HEK293T (cell line): ENCODE measurements at regions not wholly inside any gene's neighbourhood (a gene's known extent, or its start where the extent isn't known, plus 50 kb on each side); places are given as distances from the start of the nearest gene placed in this dataset.
"Not testable (repeated sequence)": the region's sequence is repeated elsewhere in the genome, so short reads cannot be mapped to it uniquely, and the experiment has no call there.

Experiments used
- CTCF ChIA-PET: fragments of 350-600 bp; formaldehyde crosslinking; extraction: SDS; loops from one replicate; lab custom pipeline; 2021; ENCODE audit warnings: antibody characterized with exemption, inconsistent platforms; lab: Yijun Ruan, JAX
- POLR2A ChIA-PET: fragments of 350-600 bp; formaldehyde crosslinking; extraction: SDS; loops from one replicate; lab custom pipeline; 2020; ENCODE audit warnings: antibody characterized with exemption, inconsistent platforms; lab: Yijun Ruan, JAX
- DNase-seq: peaks from one replicate; pipeline ENCODE4 v3.0.0; 2012; ENCODE audit warnings: mixed read lengths; ENCODE audit errors: extremely low spot score
- ARNT ChIP-seq: fragments of 450-650 bp; IDR thresholded peaks from 2 replicates; pipeline ENCODE4 v1.6.1; 2017; ENCODE audit warnings: mild to moderate bottlenecking
- BHLHE40 ChIP-seq: fragments of 450-650 bp; IDR thresholded peaks from 2 replicates; pipeline ENCODE4 v1.6.1; 2016; ENCODE audit warnings: mild to moderate bottlenecking, moderate library complexity, borderline replicate concordance
- CTBP1 ChIP-seq: fragments of 450-650 bp; IDR thresholded peaks from 2 replicates; pipeline ENCODE4 v1.6.1; 2016; ENCODE audit warnings: borderline replicate concordance
- ELF4 ChIP-seq: fragments of 450-650 bp; IDR thresholded peaks from 2 replicates; pipeline ENCODE4 v1.6.1; 2017; ENCODE audit warnings: antibody characterized with exemption
- FOXA1 ChIP-seq: fragments of 450-650 bp; IDR thresholded peaks from 2 replicates; pipeline ENCODE4 v1.6.1; 2016; ENCODE audit warnings: mild to moderate bottlenecking
- FOXK2 ChIP-seq: fragments of 450-650 bp; IDR thresholded peaks from 2 replicates; pipeline ENCODE4 v1.6.1; 2016; ENCODE audit warnings: mild to moderate bottlenecking
- FOXM1 ChIP-seq: fragments of 450-650 bp; IDR thresholded peaks from 2 replicates; pipeline ENCODE4 v1.6.1; 2017; ENCODE audit warnings: mild to moderate bottlenecking, borderline replicate concordance
- HDGF ChIP-seq: fragments of 450-650 bp; IDR thresholded peaks from 2 replicates; pipeline ENCODE4 v1.6.1; 2017; ENCODE audit warnings: antibody characterized with exemption, borderline replicate concordance
- L3MBTL2 ChIP-seq: fragments of 450-650 bp; conservative IDR thresholded peaks from 2 replicates; pipeline ENCODE4 v1.6.1; 2016; ENCODE audit warnings: mild to moderate bottlenecking
- LEF1 ChIP-seq: fragments of 450-650 bp; IDR thresholded peaks from 2 replicates; pipeline ENCODE4 v1.6.1; 2017; ENCODE audit warnings: mild to moderate bottlenecking, borderline replicate concordance
- NFRKB ChIP-seq: fragments of 450-650 bp; IDR thresholded peaks from 2 replicates; pipeline ENCODE4 v1.6.1; 2016; ENCODE audit warnings: mild to moderate bottlenecking, moderate library complexity
- PKNOX1 ChIP-seq: fragments of 450-650 bp; IDR thresholded peaks from 2 replicates; pipeline ENCODE4 v1.6.1; 2016
- SP1 ChIP-seq: fragments of 450-650 bp; IDR thresholded peaks from 2 replicates; pipeline ENCODE4 v1.6.1; 2017
- SUZ12 ChIP-seq: fragments of 450-650 bp; IDR thresholded peaks from 2 replicates; pipeline ENCODE4 v1.6.1; 2016; ENCODE audit warnings: mild to moderate bottlenecking
- TARDBP ChIP-seq: fragments of 450-650 bp; IDR thresholded peaks from 2 replicates; pipeline ENCODE4 v1.6.1; 2016
- ZNF384 ChIP-seq: fragments of 450-650 bp; IDR thresholded peaks from 2 replicates; pipeline ENCODE4 v1.6.1; 2016

- DNase-seq = no peak
- CTCF ChIA-PET = no interaction called here
- POLR2A ChIA-PET = no interaction called here
- TF ChIP-seq FOXA1 (no peak), CTBP1 (no peak), LEF1 (no peak), BHLHE40 (no peak), SP1 (no peak)
Measured at GRCh38 chrX:150099316-150099715, 161.0 kb upstream of the EOLA2 start.

- ChIA-PET POLR2A (no interaction called here), CTCF (no interaction called here)
- TF ChIP-seq PKNOX1 (no peak), ELF4 (no peak), CTBP1 (no peak), NFRKB (no peak), FOXM1 (no peak), FOXA1 (no peak), FOXK2 (no peak), BHLHE40 (no peak), SUZ12 (no peak), TARDBP (no peak), ARNT (no peak), HDGF (no peak), SP1 (no peak), ZNF384 (no peak), LEF1 (no peak), L3MBTL2 (no peak)
- DNase-seq = no peak
Measured at GRCh38 chrX:150100261-150100660, 162.0 kb upstream of the EOLA2 start.

- ChIA-PET POLR2A (no interaction called here), CTCF (no interaction called here)
- no peak for DNase-seq
- TF ChIP-seq L3MBTL2 (no peak), SUZ12 (no peak), TARDBP (no peak), FOXK2 (no peak), NFRKB (no peak), LEF1 (no peak), CTBP1 (no peak)
Measured at GRCh38 chrX:150118476-150118875, 180.2 kb upstream of the EOLA2 start.

- POLR2A ChIA-PET = no interaction called here
- TF ChIP-seq L3MBTL2 (no peak), ELF4 (no peak), ARNT (no peak), FOXA1 (no peak), TARDBP (no peak), SUZ12 (no peak)
- CTCF ChIA-PET = no interaction called here
- no peak for DNase-seq
Measured at GRCh38 chrX:150119323-150119722, 181.0 kb upstream of the EOLA2 start.

GRCh38 chrX:150125045-150125444, 186.8 kb upstream of the EOLA2 start:
- CTCF ChIA-PET, POLR2A ChIA-PET, DNase-seq: not testable (repeated sequence)

GRCh38 chrX:150127216-150127615, 188.9 kb upstream of the EOLA2 start:
- TF ChIP-seq SP1 (no peak), TARDBP (no peak), FOXK2 (no peak), LEF1 (no peak), FOXM1 (no peak)
- POLR2A ChIA-PET = no interaction called here
- CTCF ChIA-PET = no interaction called here

GRCh38 chrX:150143721-150144440, 205.6 kb upstream of the EOLA2 start:
- TF ChIP-seq FOXM1 = no peak
- POLR2A ChIA-PET = no interaction called here
- DNase-seq = no peak
- CTCF ChIA-PET = no interaction called here

More at GRCh38 chrX:150127216-150127615, 188.9 kb upstream of the EOLA2 start:
- DNase-seq = no peak

GRCh38 chrX:150146271-150146896, 208.1 kb upstream of the EOLA2 start:
- ChIA-PET CTCF (no interaction called here), POLR2A (no interaction called here)
- TF ChIP-seq FOXM1 (no peak), PKNOX1 (no peak), ZNF384 (no peak), SUZ12 (no peak), ELF4 (no peak), LEF1 (no peak), ARNT (no peak), BHLHE40 (no peak)
- no peak for DNase-seq
